DMS 273 (cell line): ENCODE measurements at regions not wholly inside any gene's neighbourhood (a gene's known extent, or its start where the extent isn't known, plus 50 kb on each side); places are given as distances from the start of the nearest gene placed in this dataset.
A peak's percentile ranks its signal among the peaks of the same experiment; 100 is the strongest.

Source experiments
- DNase-seq: peaks from one replicate; lab custom pipeline; 2025; ENCODE audit not compliant: unreplicated experiment; lab: John Stamatoyannopoulos, UW

- DNase-seq, result no peak
Observed at GRCh38 chr12:71071536-71072097, 86.2 kb downstream of the TSPAN8 start.

- no peak for DNase-seq
Observed at GRCh38 chr12:71070416-71071128, 87.2 kb downstream of the TSPAN8 start.

GRCh38 chr12:71069311-71069710, 88.5 kb downstream of the TSPAN8 start:
- no peak for DNase-seq

- DNase-seq, result no peak
Observed at GRCh38 chr12:71063087-71063486, 94.7 kb downstream of the TSPAN8 start.

- DNase-seq, result no peak
Observed at GRCh38 chr12:71061451-71061850, 96.3 kb downstream of the TSPAN8 start.

GRCh38 chr12:71060426-71060825, 97.4 kb downstream of the TSPAN8 start:
- no peak for DNase-seq

- peak; percentile 86 for DNase-seq
Observed at GRCh38 chr12:71057330-71057729, 100.5 kb downstream of the TSPAN8 start.

- no peak for DNase-seq
Observed at GRCh38 chr12:71054551-71054950, 103.2 kb downstream of the TSPAN8 start.

GRCh38 chr12:71046215-71046614, 111.6 kb downstream of the TSPAN8 start:
- no peak for DNase-seq

GRCh38 chr12:71045781-71046180, 112.0 kb downstream of the TSPAN8 start:
- DNase-seq, result peak; percentile 1

GRCh38 chr12:71041476-71041875, 116.3 kb downstream of the TSPAN8 start:
- no peak for DNase-seq

- DNase-seq, result no peak
Observed at GRCh38 chr12:71038960-71039359, 118.4 kb upstream of the PTPRR start.

- DNase-seq, result no peak
Observed at GRCh38 chr12:71036526-71036925, 116.0 kb upstream of the PTPRR start.

GRCh38 chr12:71032933-71033332, 112.4 kb upstream of the PTPRR start:
- DNase-seq, result no peak

- DNase-seq, result no peak
Observed at GRCh38 chr12:71029302-71029701, 108.8 kb upstream of the PTPRR start.

- DNase-seq, result no peak
Observed at GRCh38 chr12:71027856-71028255, 107.3 kb upstream of the PTPRR start.

GRCh38 chr12:71024827-71025226, 104.3 kb upstream of the PTPRR start:
- no peak for DNase-seq

- no peak for DNase-seq
Observed at GRCh38 chr12:71024281-71024680, 103.7 kb upstream of the PTPRR start.

- no peak for DNase-seq
Observed at GRCh38 chr12:71021491-71021890, 101.0 kb upstream of the PTPRR start.

GRCh38 chr12:71019282-71019831, 98.8 kb upstream of the PTPRR start:
- DNase-seq, result no peak

- no peak for DNase-seq
Observed at GRCh38 chr12:71018682-71019081, 98.1 kb upstream of the PTPRR start.

- peak; percentile 34 for DNase-seq
Observed at GRCh38 chr12:71014180-71014785, 93.7 kb upstream of the PTPRR start.
